Pulmonary artery endothelial cell (primary cell): ENCODE measurements at regions not wholly inside any gene's neighbourhood (a gene's known extent, or its start where the extent isn't known, plus 50 kb on each side); places are given as distances from the start of the nearest gene placed in this dataset.

Experiments
- DNase-seq: peaks from one replicate; pipeline ENCODE4 v3.0.0-alpha.2; 2011; ENCODE audit warnings: low read depth, low spot score

GRCh38 chr4:141921293-141921692, 284.9 kb downstream of the IL15 start:
- no peak for DNase-seq

- no peak for DNase-seq
Observed at GRCh38 chr4:141922236-141922635, 285.9 kb downstream of the IL15 start.

- DNase-seq: no peak
Observed at GRCh38 chr4:141926406-141926805, 290.0 kb downstream of the IL15 start.

- DNase-seq: no peak
Observed at GRCh38 chr4:141932490-141932889, 296.1 kb downstream of the IL15 start.

- DNase-seq: no peak
Observed at GRCh38 chr4:141933978-141934377, 297.6 kb downstream of the IL15 start.

GRCh38 chr4:141955696-141956095, 319.3 kb downstream of the IL15 start:
- no peak for DNase-seq

- DNase-seq: no peak
Observed at GRCh38 chr4:141957416-141957815, 321.0 kb downstream of the IL15 start.

GRCh38 chr4:141962486-141962885, 326.1 kb downstream of the IL15 start:
- DNase-seq: no peak

GRCh38 chr4:141971869-141972268, 335.5 kb downstream of the IL15 start:
- DNase-seq: peak; percentile 15

- DNase-seq: no peak
Observed at GRCh38 chr4:141972950-141973349, 336.6 kb downstream of the IL15 start.
